ENCODE measurements at regions not wholly inside any gene's neighbourhood (a gene's known extent, or its start where the extent isn't known, plus 50 kb on each side); places are given as distances from the start of the nearest gene placed in this dataset.

DNA sequence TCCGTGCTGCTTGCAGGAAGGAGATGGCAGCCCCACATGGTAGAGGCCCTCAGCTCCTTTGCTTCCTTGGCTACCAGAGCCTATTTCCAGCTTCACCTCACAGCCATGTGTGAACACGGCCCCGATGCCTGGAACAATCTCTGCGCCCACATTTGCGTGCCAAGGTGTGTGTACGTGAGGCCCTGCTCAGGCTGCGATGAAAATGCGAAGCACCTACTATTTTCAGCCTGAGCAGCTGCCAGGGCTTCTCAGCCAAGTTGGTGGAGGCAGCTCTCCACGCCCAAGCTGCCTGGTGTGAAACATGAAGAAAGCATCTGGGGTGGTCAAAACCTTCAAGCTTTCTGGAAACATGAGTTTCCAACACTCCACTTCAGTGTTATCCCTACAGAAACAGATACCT is 177.8 kb upstream of the EGLN3 start:
- DNase-seq (ENCODE audit: low spot score) = no peak

DNA sequence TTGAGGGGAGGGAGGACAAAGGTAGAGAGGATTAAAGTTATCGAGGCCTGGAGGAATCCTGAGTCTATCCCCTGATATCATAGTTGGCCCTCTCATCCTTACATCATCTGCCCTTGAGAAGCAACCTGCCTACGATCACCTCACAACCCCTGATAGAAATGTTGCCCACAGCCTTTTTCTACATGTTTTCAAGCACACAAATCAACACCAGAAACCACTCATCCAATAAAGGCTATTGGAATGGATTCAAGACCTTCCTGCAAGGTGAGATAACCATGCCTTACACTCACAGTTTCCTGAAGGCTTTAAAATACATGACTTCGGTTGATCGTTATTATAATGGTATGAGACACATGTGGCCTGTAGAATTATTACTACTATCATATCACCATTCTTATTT is 175.7 kb upstream of the EGLN3 start:
- DNase-seq (ENCODE audit: low spot score) = no peak

DNA sequence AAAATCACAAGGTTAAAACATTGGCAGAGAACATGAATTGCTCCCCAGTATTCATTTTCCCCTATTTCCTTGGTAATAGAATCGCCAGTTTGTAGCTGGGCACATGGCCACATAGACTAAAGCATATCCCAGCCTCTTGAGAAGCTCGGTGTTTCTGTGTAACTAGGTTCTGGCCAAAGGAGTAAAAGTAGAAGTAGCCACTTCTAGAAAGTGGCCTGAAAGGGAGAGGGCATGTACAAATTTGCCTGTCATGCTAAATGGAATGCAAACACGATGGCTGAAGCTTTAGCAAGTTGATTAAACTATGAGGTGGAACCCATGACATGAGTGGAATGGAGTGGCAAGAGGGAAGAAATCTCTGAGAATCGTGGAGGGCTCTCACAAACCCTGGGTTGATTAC is 173.7 kb upstream of the EGLN3 start:
- no peak for DNase-seq (ENCODE audit: low spot score)

DNA sequence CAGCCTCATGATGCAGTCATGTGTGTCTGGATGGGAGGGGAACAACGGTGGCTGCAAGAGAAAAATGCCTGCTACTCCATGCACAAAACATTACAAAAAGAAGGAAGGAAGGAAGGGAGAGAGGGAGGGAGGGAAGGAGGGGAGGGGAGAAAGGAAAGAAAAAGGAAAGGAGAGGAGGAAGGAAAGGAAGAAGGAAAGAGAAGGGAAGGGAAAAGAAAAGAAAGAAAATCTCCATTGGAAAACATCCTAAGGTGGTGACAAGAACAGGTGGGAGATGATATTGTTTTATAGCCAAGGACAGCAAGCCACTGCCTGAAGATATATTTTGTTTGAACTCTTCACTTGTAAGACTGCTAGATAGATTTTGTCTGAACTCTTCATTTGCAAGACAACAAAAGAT is 171.8 kb upstream of the EGLN3 start:
- no peak for DNase-seq (ENCODE audit: low spot score)

DNA sequence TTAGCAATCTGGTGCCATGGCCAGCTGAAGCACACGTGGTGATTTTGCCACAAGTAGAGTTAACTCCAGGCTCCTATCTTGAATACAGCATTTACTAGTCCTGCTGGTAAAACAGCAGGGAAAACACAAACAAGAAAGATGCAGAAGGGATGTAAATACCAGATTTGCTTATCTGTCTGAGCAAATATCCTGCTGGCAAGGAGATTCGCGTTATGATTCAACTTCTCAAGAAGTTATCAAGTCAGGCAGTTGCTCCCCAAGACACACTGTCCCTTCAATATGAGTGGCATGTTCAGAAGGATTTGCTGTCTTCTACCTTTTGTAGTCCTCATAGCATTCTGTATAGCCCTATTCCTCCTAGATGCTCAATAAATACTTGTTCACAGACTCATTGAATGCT is 171.2 kb upstream of the EGLN3 start:
- no peak for DNase-seq (ENCODE audit: low spot score)

DNA sequence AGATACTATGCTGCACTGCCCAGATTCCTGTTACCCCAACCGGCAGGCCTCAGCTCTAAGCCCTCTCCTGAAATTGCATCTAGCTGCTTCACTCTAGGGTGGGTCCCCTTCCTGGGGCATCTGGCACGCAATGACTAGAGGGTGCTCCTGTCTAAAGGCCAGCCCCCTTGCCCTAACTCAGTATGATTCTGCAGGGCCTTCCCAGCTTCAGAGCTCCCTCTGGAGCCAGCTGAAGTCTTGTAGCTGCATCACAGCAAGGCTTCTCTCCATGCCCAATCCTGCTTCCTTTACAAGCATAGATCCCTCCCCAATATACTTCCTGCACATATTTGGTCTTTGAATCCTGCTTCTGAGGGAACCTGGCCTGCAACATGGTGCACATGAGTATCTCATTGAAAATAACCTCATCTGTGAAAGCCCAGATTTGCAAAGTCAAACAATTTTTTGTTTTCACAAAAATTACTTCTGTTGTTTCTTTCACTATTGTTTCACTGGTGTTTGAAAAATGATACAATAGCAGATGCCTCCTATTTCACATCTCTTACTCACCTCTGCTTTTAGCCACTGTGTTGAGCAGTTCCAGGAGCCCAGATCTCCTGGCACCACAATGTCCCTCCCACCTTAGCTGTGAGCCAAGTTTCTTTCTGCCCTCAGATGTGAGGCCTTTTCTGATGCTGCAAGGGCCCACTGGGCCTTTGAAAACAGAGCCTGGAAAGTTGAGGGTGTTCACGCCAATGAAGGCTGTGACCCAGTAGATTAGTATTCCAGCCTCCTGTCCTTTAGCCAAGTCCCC is 169.5 kb upstream of the EGLN3 start:
- DNase-seq (ENCODE audit: low spot score) = no peak

DNA sequence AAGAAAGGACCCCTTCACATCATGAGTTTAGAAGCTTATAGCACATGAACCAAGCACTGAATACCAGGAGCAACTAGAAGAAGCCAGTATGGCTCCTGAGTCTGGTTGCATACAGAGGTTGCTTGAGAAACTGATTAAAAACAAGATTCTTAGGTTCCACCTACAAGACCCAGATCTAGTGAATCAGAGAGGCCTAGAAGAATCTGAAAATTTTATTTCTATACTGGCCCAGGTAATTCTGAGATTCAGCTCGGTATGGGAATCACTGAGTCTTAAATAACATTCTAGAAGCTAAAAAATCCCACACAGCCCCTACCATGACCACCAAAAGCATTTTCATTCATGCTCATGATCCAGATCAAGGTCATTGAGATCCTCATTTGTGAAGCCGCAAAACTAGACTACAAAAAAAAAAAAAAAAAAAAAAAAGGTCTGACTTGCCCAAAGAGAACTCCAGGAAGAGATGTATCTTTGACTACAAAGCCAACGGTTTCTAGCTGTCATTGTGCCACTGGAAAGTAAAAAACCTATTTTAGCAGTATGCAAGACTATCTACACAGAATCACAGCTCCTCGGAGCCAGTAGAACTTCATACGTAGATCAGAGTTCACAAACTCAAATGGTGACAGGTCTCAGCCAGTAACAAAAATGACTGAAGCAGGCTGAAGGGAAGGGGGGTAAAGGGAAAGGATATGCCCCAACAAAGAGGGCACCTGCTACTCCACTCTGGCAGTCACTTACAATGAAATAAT is 168.4 kb upstream of the EGLN3 start:
- DNase-seq (ENCODE audit: low spot score) = no peak

DNA sequence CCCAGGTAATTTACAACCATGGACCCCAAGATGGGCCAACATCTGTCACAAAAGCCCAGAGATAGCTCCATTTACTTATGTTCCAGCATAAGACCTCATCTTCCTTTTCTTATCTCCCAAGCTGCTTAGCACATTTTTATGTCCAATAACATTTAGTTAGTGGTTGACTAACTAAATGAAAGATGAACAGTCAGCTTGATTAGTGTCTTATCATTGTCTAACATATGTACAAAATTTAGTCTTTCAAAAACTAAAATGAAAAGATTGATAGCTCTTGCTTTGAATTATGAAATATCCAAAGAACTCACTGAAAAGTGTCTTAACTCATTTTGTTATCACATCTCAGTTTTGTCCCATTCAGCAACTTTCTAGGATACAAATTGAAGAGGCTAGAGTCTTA is 163.1 kb upstream of the EGLN3 start:
- no peak for DNase-seq (ENCODE audit: low spot score)

DNA sequence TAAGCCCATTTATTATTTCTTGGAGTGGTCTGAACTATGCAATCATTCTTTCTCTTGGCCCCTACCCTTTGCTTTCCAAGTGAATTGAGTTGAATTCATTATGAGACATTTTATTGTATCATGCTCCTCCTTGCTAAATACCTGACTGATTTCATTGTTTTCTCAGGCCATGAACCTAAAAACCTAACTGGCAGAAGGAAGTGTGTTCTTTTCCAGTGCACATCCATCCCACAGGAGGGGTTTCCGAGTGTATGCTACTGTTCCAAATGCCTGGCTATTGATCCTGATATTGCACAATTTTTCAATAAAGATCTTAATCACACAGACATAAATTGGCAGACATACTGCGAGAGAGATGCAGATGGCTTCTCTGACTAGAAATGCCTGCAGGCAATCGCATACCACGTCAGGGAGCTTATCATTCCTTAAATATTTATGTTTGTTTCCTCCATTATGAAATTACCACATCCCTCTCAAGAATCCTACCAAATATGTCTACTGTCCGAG is 162.2 kb upstream of the EGLN3 start:
- no peak for DNase-seq (ENCODE audit: low spot score)

DNA sequence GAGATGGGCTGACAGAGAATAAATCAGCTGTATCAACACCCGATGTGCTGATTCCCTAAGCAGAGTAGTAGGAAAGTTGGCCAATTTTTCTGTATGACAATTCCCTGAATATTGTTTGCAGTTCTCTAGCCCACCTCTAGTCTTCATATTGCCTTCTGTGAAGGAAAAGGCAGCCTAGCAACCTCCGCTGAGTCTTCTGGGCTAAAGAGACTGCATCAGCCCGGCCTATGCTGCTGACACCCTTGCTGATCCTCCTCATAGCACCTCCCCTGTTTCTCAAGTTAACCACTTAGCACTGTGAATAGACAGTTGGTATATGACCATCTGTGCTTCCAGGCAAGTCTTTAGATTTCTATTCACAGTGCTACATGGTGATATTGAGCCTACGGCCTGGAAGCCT is 161.1 kb upstream of the EGLN3 start:
- DNase-seq (ENCODE audit: low spot score) = no peak

DNA sequence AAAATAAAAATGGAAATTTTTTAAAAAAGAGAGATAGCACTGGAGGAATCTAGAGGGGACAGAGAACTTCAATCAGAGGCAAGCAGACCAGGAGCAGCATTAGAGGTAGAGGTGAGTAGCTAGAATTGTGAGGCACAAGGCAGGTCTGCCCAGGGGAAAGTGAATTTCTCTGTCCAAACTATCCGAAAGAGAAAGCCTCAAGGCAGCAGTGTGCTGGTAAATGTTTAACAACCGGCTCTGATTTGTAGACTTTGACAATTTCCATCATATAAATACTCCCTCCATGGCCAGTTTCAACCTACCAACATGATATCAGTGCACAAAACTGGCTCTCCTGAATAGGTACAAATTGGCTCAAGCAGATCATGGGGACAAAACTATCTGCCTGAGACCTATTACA is 160.6 kb upstream of the EGLN3 start:
- no peak for DNase-seq (ENCODE audit: low spot score)

DNA sequence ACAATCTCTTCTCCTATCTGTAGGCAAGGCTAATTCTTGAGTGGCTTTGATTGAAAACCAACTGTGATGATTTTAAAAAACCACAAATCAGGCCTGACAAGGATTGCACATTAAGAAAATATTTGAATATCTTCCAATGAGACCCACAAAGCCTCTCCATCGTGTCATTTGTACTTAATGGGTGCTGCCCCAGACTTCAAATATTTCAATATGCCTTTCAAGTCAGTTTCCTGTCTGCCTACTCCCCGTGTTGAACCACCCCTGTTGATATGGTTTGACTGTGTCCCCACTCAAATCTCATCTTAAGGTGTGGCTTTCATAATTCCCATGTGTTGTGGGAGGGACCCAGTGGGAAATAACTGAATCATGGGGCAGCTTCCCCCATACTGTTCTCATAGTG is 159.7 kb upstream of the EGLN3 start:
- no peak for DNase-seq (ENCODE audit: low spot score)

DNA sequence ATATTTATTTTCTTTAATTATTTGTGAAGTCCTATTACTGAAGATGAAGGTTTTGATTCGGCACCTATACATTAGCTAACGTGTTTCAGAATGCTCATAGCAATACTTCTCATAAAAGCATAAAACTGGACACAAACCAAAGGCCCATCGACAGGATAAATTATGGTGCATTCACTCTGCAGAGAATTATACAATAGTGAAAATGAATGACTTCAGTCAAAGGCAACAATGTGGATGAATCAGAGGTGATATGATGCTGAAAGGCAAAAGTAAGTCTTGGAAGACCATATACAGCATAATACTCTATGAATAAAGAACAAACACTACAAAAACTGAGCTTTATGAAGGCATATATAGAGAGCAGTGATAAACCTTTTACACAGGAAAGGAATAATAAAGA is 156.6 kb upstream of the EGLN3 start:
- DNase-seq (ENCODE audit: low spot score) = no peak

DNA sequence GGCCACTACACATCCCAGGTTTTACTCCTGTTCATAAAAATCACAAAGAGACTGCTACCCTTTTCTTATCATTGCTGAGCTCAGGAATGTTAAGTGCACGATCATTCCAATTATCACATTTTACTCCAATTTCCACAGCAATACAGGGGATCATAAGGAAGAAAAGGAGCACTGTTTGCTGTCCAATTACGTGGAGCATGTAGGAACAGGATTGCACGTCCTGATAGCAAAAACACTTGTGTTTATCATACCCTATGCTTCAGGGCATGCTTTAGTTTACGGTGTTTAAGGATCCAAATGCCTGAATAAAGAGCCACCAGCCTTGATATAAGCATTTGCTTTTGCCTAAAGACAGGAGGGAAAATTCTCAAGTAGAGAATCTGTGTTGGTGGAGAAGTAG is 155.4 kb upstream of the EGLN3 start:
- no peak for DNase-seq (ENCODE audit: low spot score)

DNA sequence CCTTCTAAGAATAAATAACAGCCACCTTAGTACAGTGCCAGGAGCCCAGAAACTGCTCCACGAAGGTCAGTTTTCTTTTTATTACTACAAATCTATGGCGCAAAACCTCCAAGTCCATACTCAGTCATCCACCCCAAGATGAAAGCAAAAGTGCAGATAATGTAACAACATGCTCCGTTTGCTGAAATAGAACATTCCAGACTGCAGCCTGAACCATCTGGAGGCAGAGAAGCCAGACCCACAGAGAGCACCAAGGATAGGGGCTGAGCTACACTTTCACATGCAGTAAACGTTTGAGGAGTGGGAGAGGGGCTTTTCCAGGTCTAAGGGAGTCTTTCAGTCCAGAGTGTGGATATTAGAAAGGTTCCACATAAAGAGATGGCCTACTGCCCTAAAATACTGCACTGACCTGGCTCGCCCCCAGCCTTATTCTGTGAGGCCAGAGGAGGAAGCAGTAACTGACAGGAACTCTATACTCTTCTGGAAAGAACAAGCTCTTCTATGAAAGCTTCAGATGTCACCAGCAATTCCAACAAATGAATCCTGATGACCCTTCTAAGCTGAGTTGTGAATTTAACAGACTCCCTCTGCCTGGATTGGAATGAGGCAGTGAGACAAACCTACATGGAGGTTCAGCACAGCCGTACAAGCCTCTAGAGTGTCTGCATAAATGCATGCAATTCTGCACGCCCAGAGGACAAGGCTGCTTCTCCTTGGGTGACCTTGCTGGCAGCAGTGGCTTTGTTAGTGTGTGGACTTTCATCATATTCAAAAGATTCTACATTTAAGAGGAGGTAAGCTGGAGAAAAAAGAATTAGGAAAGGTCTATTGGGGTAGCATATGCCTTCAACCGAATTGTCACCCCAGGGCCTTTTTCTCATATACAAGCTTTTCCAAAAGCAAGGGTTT is 153.9 kb upstream of the EGLN3 start:
- no peak for DNase-seq (ENCODE audit: low spot score)

DNA sequence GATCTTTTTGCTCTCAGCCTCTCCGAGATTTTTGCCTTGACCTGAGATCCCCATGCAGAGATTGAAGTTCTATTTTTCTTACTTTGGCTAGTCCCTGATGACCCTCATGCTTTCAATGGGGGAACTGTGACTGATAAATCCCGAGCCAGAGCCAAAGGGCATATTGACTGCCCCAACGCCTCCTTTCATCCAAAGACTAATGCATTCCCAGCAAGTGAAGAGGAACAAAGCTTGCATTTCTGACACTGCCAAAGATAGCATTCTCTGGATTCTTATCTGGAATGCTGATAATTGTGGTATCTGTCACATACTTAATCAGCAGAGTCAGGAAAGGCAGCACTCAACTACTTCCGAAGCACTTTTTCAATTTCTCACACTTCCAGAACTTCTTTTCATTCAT is 152.3 kb upstream of the EGLN3 start:
- no peak for DNase-seq (ENCODE audit: low spot score)

DNA sequence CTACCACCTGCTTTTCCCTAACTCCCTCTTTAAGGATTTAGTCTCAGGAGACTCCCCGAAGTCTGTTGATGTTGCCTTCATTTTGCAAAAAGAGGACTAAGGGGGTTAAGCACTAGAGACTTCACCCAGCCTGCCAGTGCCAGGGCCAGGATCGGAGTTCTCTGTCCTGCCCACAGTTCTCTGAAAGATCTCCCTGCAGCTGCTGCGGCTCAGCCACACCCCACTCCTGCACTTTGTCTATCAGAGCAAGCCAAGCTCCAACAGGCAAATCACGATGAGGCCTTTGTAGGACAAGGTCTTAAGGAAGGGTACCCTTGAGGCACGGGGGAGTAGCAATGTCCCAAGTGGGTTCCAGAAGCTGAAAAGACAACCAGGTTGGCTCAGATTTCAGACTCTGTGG is 148.8 kb upstream of the EGLN3 start:
- no peak for DNase-seq (ENCODE audit: low spot score)

DNA sequence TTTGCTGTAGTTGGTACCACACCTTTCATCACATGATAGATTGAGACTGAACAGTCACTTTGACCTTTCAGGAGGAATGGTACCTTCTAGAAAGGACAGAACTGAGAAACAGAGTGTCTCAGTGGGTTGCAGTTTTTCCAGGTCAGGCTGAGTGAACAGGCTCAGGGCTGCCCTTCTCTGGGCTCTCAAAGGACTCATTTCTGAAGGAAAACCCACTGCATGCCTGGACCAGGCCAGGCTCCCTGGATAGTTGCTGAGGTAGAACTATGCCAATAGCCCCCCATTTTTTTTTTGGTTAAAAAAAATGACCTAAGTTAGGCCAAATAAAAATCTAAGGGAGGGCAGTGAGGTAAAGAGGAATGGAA is 148.1 kb upstream of the EGLN3 start:
- DNase-seq (ENCODE audit: low spot score) = no peak

DNA sequence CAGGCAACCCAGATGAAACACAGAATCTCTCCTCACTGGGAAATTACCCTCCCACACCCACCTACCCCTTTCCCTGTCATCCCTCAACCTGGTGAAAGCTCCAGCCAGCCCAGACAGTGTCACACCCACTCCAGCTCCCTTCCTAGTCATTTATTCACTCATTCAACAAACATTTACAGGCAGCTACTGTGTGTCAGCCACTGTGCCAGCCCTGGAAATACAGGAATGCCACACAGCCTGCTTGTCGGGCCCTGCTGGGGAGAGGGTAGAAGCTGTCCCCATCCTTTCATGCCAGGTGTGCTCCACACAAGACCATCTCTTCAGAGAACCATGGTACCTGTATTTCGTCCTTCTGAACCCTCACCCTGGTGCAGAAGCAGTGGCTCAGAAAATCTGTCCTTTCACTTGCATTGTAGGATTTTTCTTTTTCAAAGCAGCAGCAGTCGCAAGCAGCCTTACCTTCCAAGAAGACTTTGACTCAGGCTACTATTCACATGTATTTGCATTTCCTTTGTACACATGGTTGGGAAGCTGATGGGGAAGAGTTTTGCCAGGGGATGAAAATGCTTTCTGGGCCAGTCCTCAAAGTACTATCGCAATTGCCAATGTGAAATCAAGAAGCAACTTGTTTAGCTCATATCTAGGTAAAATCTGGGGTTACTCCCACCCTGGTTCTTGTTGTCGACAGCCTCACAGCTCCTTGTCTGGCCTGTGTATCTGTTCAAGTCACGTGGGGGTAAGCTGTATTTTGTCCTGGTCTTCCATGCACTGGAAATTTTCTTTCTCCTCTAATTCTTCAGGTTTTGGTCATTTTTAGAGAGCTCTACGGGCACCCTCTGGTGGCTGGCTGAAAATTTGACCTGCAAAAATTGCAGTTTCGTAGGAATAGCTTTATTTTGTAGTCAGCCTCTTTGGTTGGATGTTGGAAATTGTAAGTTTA is 147.4 kb upstream of the EGLN3 start:
- DNase-seq (ENCODE audit: low spot score) = peak; percentile 67

DNA sequence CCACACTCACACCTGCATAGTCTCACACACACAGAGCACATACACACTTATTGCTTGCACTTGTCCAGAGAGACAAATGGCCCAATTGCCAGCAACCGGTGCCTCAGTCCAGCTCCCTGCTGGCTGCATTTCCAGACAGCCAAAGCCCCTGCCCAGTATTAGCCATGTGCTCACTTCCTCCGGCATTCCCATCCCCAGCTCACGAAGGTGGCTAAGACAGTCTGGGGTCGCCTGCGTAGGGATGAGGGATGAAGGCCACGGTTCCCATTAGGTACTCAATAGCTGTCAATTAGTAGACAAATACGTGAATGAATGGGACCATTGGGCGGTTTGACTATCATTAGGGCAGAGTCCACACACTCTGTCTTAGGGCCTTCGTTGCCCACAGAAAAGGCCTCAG is 146.8 kb upstream of the EGLN3 start:
- DNase-seq (ENCODE audit: low spot score) = no peak

DNA sequence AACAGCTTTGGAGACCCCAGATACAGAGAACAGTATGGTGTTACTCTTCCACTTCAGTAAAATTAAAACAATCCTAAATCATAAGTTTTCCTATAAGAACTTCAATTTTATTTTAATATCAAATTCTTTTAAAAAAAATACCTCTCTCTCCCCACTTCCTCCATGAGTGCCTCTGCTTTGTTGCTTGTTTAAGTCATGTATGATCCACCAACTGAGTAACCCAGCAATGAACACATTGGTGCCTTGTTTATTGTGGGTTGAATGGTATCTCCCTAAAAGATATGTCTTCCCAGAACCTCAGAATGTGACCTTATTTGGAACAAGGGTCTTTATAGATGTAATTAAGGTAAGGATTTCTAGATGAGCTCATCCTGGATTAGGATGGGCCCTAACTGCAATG is 143.5 kb upstream of the EGLN3 start:
- DNase-seq (ENCODE audit: low spot score) = no peak

DNA sequence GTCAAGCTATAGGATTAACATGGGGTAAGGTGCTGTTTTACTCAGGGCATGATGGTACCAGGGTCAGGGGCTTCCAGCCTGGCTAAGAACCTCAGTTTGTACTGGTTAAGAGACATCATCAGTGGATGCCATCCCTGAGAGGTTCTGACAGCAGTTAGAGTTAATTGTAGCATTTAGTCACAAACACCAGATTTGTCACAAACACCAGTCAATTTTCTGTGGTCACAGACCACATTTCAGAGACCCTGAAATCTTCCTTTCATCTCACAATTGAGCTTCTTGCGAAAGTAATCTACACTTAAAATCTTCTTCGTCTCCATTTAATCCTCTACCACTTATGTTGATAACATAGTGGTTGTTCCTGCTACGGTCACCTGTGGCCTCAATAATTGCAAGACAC is 143.0 kb upstream of the EGLN3 start:
- DNase-seq (ENCODE audit: low spot score) = no peak

Measured in GM03348 (cell line).